Hepatic stellate cell (primary cell): ENCODE measurements at regions not wholly inside any gene's neighbourhood (a gene's known extent, or its start where the extent isn't known, plus 50 kb on each side); places are given as distances from the start of the nearest gene placed in this dataset.
"Not testable (repeated sequence)": the region's sequence is repeated elsewhere in the genome, so short reads cannot be mapped to it uniquely, and the experiment has no call there.

Experiments used
- DNase-seq: peaks from one replicate; pipeline ENCODE4 v3.0.0; 2011; ENCODE audit warnings: low spot score

GRCh38 chr2:22126978-22127377 lies 1003.2 kb downstream of the TDRD15 start:
- no peak for DNase-seq

GRCh38 chr2:22134421-22134820 lies 1010.7 kb downstream of the TDRD15 start:
- DNase-seq = no peak

- DNase-seq = no peak
Measured at GRCh38 chr2:22136446-22136845, 1012.7 kb downstream of the TDRD15 start.

- DNase-seq = no peak
Measured at GRCh38 chr2:22143840-22144239, 1020.1 kb downstream of the TDRD15 start.

GRCh38 chr2:22153931-22154613 lies 1030.3 kb downstream of the TDRD15 start:
- DNase-seq = no peak

GRCh38 chr2:22156661-22157060 lies 1032.9 kb downstream of the TDRD15 start:
- not testable (repeated sequence) for DNase-seq

- DNase-seq = no peak
Measured at GRCh38 chr2:22167256-22167655, 1043.5 kb downstream of the TDRD15 start.

- no peak for DNase-seq
Measured at GRCh38 chr2:22175003-22175402, 1051.2 kb downstream of the TDRD15 start.

- DNase-seq = no peak
Measured at GRCh38 chr2:22185251-22185650, 1061.5 kb downstream of the TDRD15 start.

GRCh38 chr2:22186261-22186828 lies 1062.6 kb downstream of the TDRD15 start:
- not testable (repeated sequence) for DNase-seq

- DNase-seq = no peak
Measured at GRCh38 chr2:22189893-22190480, 1066.2 kb downstream of the TDRD15 start.

GRCh38 chr2:22194218-22194617 lies 1070.5 kb downstream of the TDRD15 start:
- DNase-seq = no peak

GRCh38 chr2:22196806-22197205 lies 1073.0 kb downstream of the TDRD15 start:
- DNase-seq = no peak

- no peak for DNase-seq
Measured at GRCh38 chr2:22198381-22199283, 1074.9 kb downstream of the TDRD15 start.

- DNase-seq = no peak
Measured at GRCh38 chr2:22199994-22200393, 1076.2 kb downstream of the TDRD15 start.

GRCh38 chr2:22209545-22209944 lies 1085.8 kb downstream of the TDRD15 start:
- no peak for DNase-seq

- no peak for DNase-seq
Measured at GRCh38 chr2:22213237-22213636, 1089.5 kb downstream of the TDRD15 start.

GRCh38 chr2:22215517-22215916 lies 1091.7 kb downstream of the TDRD15 start:
- DNase-seq = no peak

- DNase-seq = no peak
Measured at GRCh38 chr2:22217881-22218280, 1094.1 kb downstream of the TDRD15 start.

- DNase-seq = no peak
Measured at GRCh38 chr2:22221006-22221405, 1097.2 kb downstream of the TDRD15 start.

- no peak for DNase-seq
Measured at GRCh38 chr2:22238967-22239366, 1115.2 kb downstream of the TDRD15 start.

GRCh38 chr2:22247466-22247865 lies 1123.7 kb downstream of the TDRD15 start:
- no peak for DNase-seq

- DNase-seq = no peak
Measured at GRCh38 chr2:22248851-22249250, 1125.1 kb downstream of the TDRD15 start.
